DMS79 (cell line): ENCODE measurements at regions not wholly inside any gene's neighbourhood (a gene's known extent, or its start where the extent isn't known, plus 50 kb on each side); places are given as distances from the start of the nearest gene placed in this dataset.

ENCODE experiments used
- DNase-seq: peaks from one replicate; lab custom pipeline; 2025; lab: John Stamatoyannopoulos, UW

- DNase-seq: no peak
Observed at GRCh38 chr18:56380685-56381084, 257.7 kb downstream of the TXNL1 start.

- no peak for DNase-seq
Observed at GRCh38 chr18:56379256-56379655, 259.1 kb downstream of the TXNL1 start.

GRCh38 chr18:56377231-56377630 is 261.2 kb downstream of the TXNL1 start:
- DNase-seq: no peak

GRCh38 chr18:56374007-56374655 is 264.3 kb downstream of the TXNL1 start:
- DNase-seq: no peak

- no peak for DNase-seq
Observed at GRCh38 chr18:56373601-56374000, 264.8 kb downstream of the TXNL1 start.

- DNase-seq: no peak
Observed at GRCh38 chr18:56368066-56368465, 270.3 kb downstream of the TXNL1 start.

- no peak for DNase-seq
Observed at GRCh38 chr18:56358608-56359280, 279.6 kb downstream of the TXNL1 start.

GRCh38 chr18:56353663-56354260 is 284.6 kb downstream of the TXNL1 start:
- DNase-seq: no peak

- DNase-seq: no peak
Observed at GRCh38 chr18:56351911-56352500, 286.4 kb downstream of the TXNL1 start.

GRCh38 chr18:56337507-56337906 is 300.9 kb downstream of the TXNL1 start:
- DNase-seq: no peak

- no peak for DNase-seq
Observed at GRCh38 chr18:56333839-56334238, 304.6 kb downstream of the TXNL1 start.

GRCh38 chr18:56333146-56333545 is 305.2 kb downstream of the TXNL1 start:
- DNase-seq: no peak

GRCh38 chr18:56332371-56332770 is 306.0 kb downstream of the TXNL1 start:
- DNase-seq: no peak

- no peak for DNase-seq
Observed at GRCh38 chr18:56330366-56331110, 307.9 kb downstream of the TXNL1 start.

- DNase-seq: no peak
Observed at GRCh38 chr18:56329536-56329935, 308.9 kb downstream of the TXNL1 start.

GRCh38 chr18:56327191-56327885 is 311.1 kb downstream of the TXNL1 start:
- no peak for DNase-seq

GRCh38 chr18:56326336-56327072 is 311.9 kb downstream of the TXNL1 start:
- DNase-seq: no peak

- no peak for DNase-seq
Observed at GRCh38 chr18:56323673-56324072, 314.7 kb downstream of the TXNL1 start.

- DNase-seq: no peak
Observed at GRCh38 chr18:56322406-56322805, 316.0 kb downstream of the TXNL1 start.

- DNase-seq: no peak
Observed at GRCh38 chr18:56321470-56321869, 316.9 kb downstream of the TXNL1 start.

- no peak for DNase-seq
Observed at GRCh38 chr18:56319953-56320352, 318.4 kb downstream of the TXNL1 start.
